Fibroblast of lung (primary cell): ENCODE measurements at regions not wholly inside any gene's neighbourhood (a gene's known extent, or its start where the extent isn't known, plus 50 kb on each side); places are given as distances from the start of the nearest gene placed in this dataset.
A peak's percentile ranks its signal among the peaks of the same experiment; 100 is the strongest.

Experiments
- DNase-seq, 2 donors: peaks; one replicate each; pipeline versions ENCODE4 v3.0.0 to v3.0.0-alpha.2; 2010; ENCODE audit warnings: low read depth in 2 of 2
- H2AFZ ChIP-seq: 2 replicates; pipeline ENCODE4 v1.5.1; 2012; ENCODE audit warnings: low read length, control low read depth, inconsistent platforms
- H3K27ac ChIP-seq: 2 replicates; pipeline ENCODE4 v1.5.1; 2011; ENCODE audit warnings: low read length, control low read depth; ENCODE audit not compliant: insufficient read depth
- H3K27me3 ChIP-seq: 2 replicates; pipeline ENCODE4 v1.5.1; 2011; ENCODE audit warnings: mild to moderate bottlenecking, low read length; ENCODE audit not compliant: control insufficient read depth, insufficient read depth
- H3K36me3 ChIP-seq: 2 replicates; pipeline ENCODE4 v1.5.1; 2011; ENCODE audit warnings: low read length; ENCODE audit not compliant: control insufficient read depth, insufficient read depth
- H3K4me1 ChIP-seq: 2 replicates; pipeline ENCODE4 v1.5.1; 2011; ENCODE audit warnings: low read length; ENCODE audit not compliant: control insufficient read depth, insufficient read depth; ENCODE audit errors: extremely low read depth
- H3K4me2 ChIP-seq: 2 replicates; pipeline ENCODE4 v1.5.1; 2011; ENCODE audit warnings: low read length, control low read depth; ENCODE audit not compliant: insufficient read depth; ENCODE audit errors: extremely low read depth
- H3K4me3 ChIP-seq, 4 experiments: fragments of 200-600 bp in 1 of 4; sonication (generic) in 1 of 4; replicated peaks in 1 of 4; 2 replicates each; pipeline ENCODE4 v1.5.1; 2011 to 2016; ENCODE audit warnings: low read length in 4 of 4, low read depth in 3 of 4, mild to moderate bottlenecking in 3 of 4, control low read depth in 2 of 4, inconsistent platforms in 1 of 4, mixed read lengths in 1 of 4; ENCODE audit not compliant: insufficient read depth in 1 of 4; ENCODE audit errors: control extremely low read depth in 1 of 4
- H3K79me2 ChIP-seq: 2 replicates; pipeline ENCODE4 v1.5.1; 2012; ENCODE audit warnings: mild to moderate bottlenecking, low read length, inconsistent platforms; ENCODE audit not compliant: control insufficient read depth, insufficient read depth
- H3K9ac ChIP-seq: 2 replicates; pipeline ENCODE4 v1.5.1; 2011; ENCODE audit warnings: mild to moderate bottlenecking, low read length, control low read depth; ENCODE audit not compliant: insufficient read depth
- H3K9me3 ChIP-seq: 2 replicates; pipeline ENCODE4 v1.5.1; 2012; ENCODE audit warnings: low read depth, low read length; ENCODE audit not compliant: control insufficient read depth, insufficient read depth
- H4K20me1 ChIP-seq: 2 replicates; pipeline ENCODE4 v1.5.1; 2011; ENCODE audit warnings: low read length; ENCODE audit not compliant: control insufficient read depth, insufficient read depth; ENCODE audit errors: extremely low read depth
- CTCF ChIP-seq, 2 donors: IDR thresholded peaks in 1 of 2; conservative IDR thresholded peaks in 1 of 2; 1 replicate in 1 of 2; 2 replicates in 1 of 2; pipeline ENCODE4 v1.5.1; 2011 to 2012; ENCODE audit warnings: low read length in 2 of 2, control low read depth in 1 of 2, inconsistent platforms in 1 of 2, low read depth in 1 of 2, mild to moderate bottlenecking in 1 of 2
- EZH2 ChIP-seq: IDR thresholded peaks from 2 replicates; pipeline ENCODE4 v1.5.1; 2012; ENCODE audit warnings: low read length, control low read depth, mild to moderate bottlenecking; ENCODE audit errors: missing control alignments

GRCh38 chr2:20507711-20508110 is 60.8 kb downstream of the RHOB start:
- Histone ChIP-seq H3K27me3 (no peaks in the 10 kb centered on the region), H3K4me2 (no peak overlapping the region), H3K9ac (no peak overlapping the region), H3K9me3 (no peaks in the 10 kb centered on the region), H2AFZ (no peak overlapping the region), H4K20me1 (no peaks in the 10 kb centered on the region), H3K79me2 (no peaks in the 10 kb centered on the region), H3K4me3 (no peak overlapping the region), H3K36me3 (no peaks in the 10 kb centered on the region), H3K27ac (no peak overlapping the region), H3K4me1 (peaks cover 7% of the 10 kb centered on the region)
- DNase-seq, result no peak
- TF ChIP-seq EZH2, result no peak
- no peak for TF ChIP-seq CTCF (conservative IDR thresholded peaks at IDR 0.05 in 1 of 2, IDR thresholded peaks at IDR 0.05 in 1 of 2; ENCODE audit: low read depth in 1 of 2, low read length in 2 of 2)

- DNase-seq, result no peak
Observed at GRCh38 chr2:20509301-20509769, 62.5 kb downstream of the RHOB start.

GRCh38 chr2:20509770-20510490 is 63.1 kb downstream of the RHOB start:
- peak in 1 of 2 donors; percentile 72 for DNase-seq
- H2AFZ ChIP-seq, result no peak overlapping the region

More at GRCh38 chr2:20509301-20509769, 62.5 kb downstream of the RHOB start:
- H3K9ac ChIP-seq, result no peak overlapping the region
- no peak for TF ChIP-seq CTCF (conservative IDR thresholded peaks at IDR 0.05 in 1 of 2, IDR thresholded peaks at IDR 0.05 in 1 of 2; ENCODE audit: low read depth in 1 of 2, low read length in 2 of 2)
- no peaks in the 10 kb centered on the region for H3K27me3 ChIP-seq
- H2AFZ ChIP-seq, result no peak overlapping the region
- H3K4me2 ChIP-seq, result no peak overlapping the region
- no peaks in the 10 kb centered on the region for H4K20me1 ChIP-seq
- H3K36me3 ChIP-seq, result no peaks in the 10 kb centered on the region
- peaks cover 11% of the 10 kb centered on the region for H3K4me1 ChIP-seq
- no peaks in the 10 kb centered on the region for H3K79me2 ChIP-seq
- H3K4me3 ChIP-seq, result no peak overlapping the region
- H3K9me3 ChIP-seq, result no peaks in the 10 kb centered on the region
- no peak overlapping the region for H3K27ac ChIP-seq

More at GRCh38 chr2:20509770-20510490, 63.1 kb downstream of the RHOB start:
- Histone ChIP-seq H3K79me2 (no peaks in the 10 kb centered on the region), H3K27ac (no peak overlapping the region), H3K36me3 (no peaks in the 10 kb centered on the region), H3K4me1 (peaks cover 14% of the 10 kb centered on the region), H3K4me3 (no peak overlapping the region), H3K27me3 (no peaks in the 10 kb centered on the region), H4K20me1 (no peaks in the 10 kb centered on the region), H3K9ac (no peak overlapping the region), H3K9me3 (no peaks in the 10 kb centered on the region), H3K4me2 (no peak overlapping the region)
- TF ChIP-seq CTCF (conservative IDR thresholded peaks at IDR 0.05 in 1 of 2, IDR thresholded peaks at IDR 0.05 in 1 of 2; ENCODE audit: low read depth in 1 of 2, low read length in 2 of 2) (no peak), EZH2 (no peak)
